HCT116 (cell line): ENCODE measurements at regions not wholly inside any gene's neighbourhood (a gene's known extent, or its start where the extent isn't known, plus 50 kb on each side); places are given as distances from the start of the nearest gene placed in this dataset.

Experiments used
- ATAC-seq: fragments of 200-7000 bp; cut with Tn5 transposase; 2 replicates; pipeline ENCODE4 v1.9.1; 2020; ENCODE audit warnings: mild to moderate bottlenecking, moderate library complexity
- BruUV-seq: library from RNA; stranded (reverse); fragments of 400-500 nt; replicated peaks from 2 replicates; lab custom pipeline; 2021; lab: Mats Ljungman, UMichigan
- CTCF ChIA-PET: fragments of 300-600 bp; sonication (Branson Sonifier 250); formaldehyde crosslinking; loops from one replicate; lab custom pipeline; 2021; ENCODE audit warnings: antibody characterized with exemption; lab: Charles Lee
- POLR2A ChIA-PET: fragments of 300-600, 350-600 bp; sonication (Branson Sonifier 250); formaldehyde crosslinking; loops from one replicate; lab custom pipeline; 2021; ENCODE audit warnings: antibody characterized with exemption; lab: Charles Lee
- RAD21 ChIA-PET, 2 experiments: fragments of 300-600 bp; sonication (Branson Sonifier 250); formaldehyde crosslinking; loops; one replicate each; lab custom pipeline; 2023; ENCODE audit warnings: low total read pairs in 2 of 2; ENCODE audit not compliant: uncharacterized antibody in 2 of 2, unreplicated experiment in 2 of 2, low non-redundant PET in 1 of 2; lab: Charles Lee
- DNase-seq: peaks from one replicate; pipeline ENCODE4 v3.0.0-alpha.2; 2010; ENCODE audit warnings: low read depth, low spot score
- H2AFZ ChIP-seq: fragments of 200-600 bp; shearing (Covaris generic), sonication (generic); 2 replicates; pipeline ENCODE4 v1.6.1; 2017; ENCODE audit warnings: low read depth, mixed run types, mixed read lengths, antibody characterized with exemption, low read length; ENCODE audit not compliant: poor library complexity, severe bottlenecking
- H3K27ac ChIP-seq: 2 replicates; pipeline ENCODE4 v1.5.1; 2012; ENCODE audit warnings: low read depth, low read length
- H3K27me3 ChIP-seq: fragments of 200-600 bp; sonication (generic); 2 replicates; pipeline ENCODE4 v1.6.1; 2016; ENCODE audit warnings: mixed run types, low read length, mixed read lengths; ENCODE audit not compliant: insufficient read depth
- H3K36me3 ChIP-seq, 2 experiments: fragments of 200-500 bp in 1 of 2; fragments of 200-600 bp in 1 of 2; sonication (Bioruptor generic) in 1 of 2; sonication (generic) in 1 of 2; 2 replicates each; pipeline versions ENCODE4 v1.5.1 to v1.6.1; 2014 to 2016; ENCODE audit warnings: low read length in 2 of 2, inconsistent platforms in 1 of 2, mixed read lengths in 1 of 2, mixed run types in 1 of 2; ENCODE audit not compliant: insufficient read depth in 2 of 2, control insufficient read depth in 1 of 2
- H3K4me1 ChIP-seq, 2 experiments: fragments of 200-600 bp in 1 of 2; sonication (generic) in 1 of 2; 2 replicates each; pipeline versions ENCODE4 v1.5.1 to v1.6.1; 2012 to 2017; ENCODE audit warnings: low read length in 2 of 2, inconsistent platforms in 1 of 2, mild to moderate bottlenecking in 1 of 2, mixed read lengths in 1 of 2, mixed run types in 1 of 2, moderate library complexity in 1 of 2; ENCODE audit not compliant: insufficient read depth in 2 of 2, control insufficient read depth in 1 of 2
- H3K4me2 ChIP-seq: fragments of 200-600 bp; sonication (generic); 2 replicates; pipeline ENCODE4 v1.6.1; 2017; ENCODE audit warnings: mixed run types, low read length, mixed read lengths
- H3K4me3 ChIP-seq, 2 experiments: fragments of 200-600 bp in 1 of 2; sonication (generic) in 1 of 2; replicated peaks in 1 of 2; 2 replicates each; pipeline ENCODE4 v1.5.1; 2011 to 2016; ENCODE audit warnings: low read length in 2 of 2, control low read depth in 1 of 2, low read depth in 1 of 2, mild to moderate bottlenecking in 1 of 2, mixed read lengths in 1 of 2, mixed run types in 1 of 2
- H3K79me2 ChIP-seq: fragments of 200-600 bp; sonication (generic); 2 replicates; pipeline ENCODE4 v1.6.1; 2017; ENCODE audit warnings: mild to moderate bottlenecking, mixed run types, low read length, moderate library complexity, mixed read lengths; ENCODE audit not compliant: insufficient read depth
- H3K9ac ChIP-seq: fragments of 200-600 bp; sonication (generic); 2 replicates; pipeline ENCODE4 v1.6.1; 2016; ENCODE audit warnings: low read length, mixed read lengths
- H3K9me2 ChIP-seq: fragments of 200-600 bp; sonication (generic), shearing (Covaris generic); 2 replicates; pipeline ENCODE4 v1.6.1; 2017; ENCODE audit warnings: mixed run types, mild to moderate bottlenecking, moderate library complexity; ENCODE audit not compliant: insufficient read depth
- H3K9me3 ChIP-seq, 2 experiments: fragments of 200-500 bp in 1 of 2; fragments of 200-600 bp in 1 of 2; sonication (Bioruptor generic) in 1 of 2; sonication (generic) in 1 of 2; 2 replicates each; pipeline ENCODE4 v1.6.1; 2014 to 2017; ENCODE audit warnings: low read length in 2 of 2, mixed read lengths in 2 of 2, inconsistent platforms in 1 of 2, low read depth in 1 of 2, mild to moderate bottlenecking in 1 of 2, mixed run types in 1 of 2, moderate library complexity in 1 of 2; ENCODE audit not compliant: control insufficient read depth in 1 of 2, insufficient read depth in 1 of 2
- H4K20me1 ChIP-seq: fragments of 200-600 bp; sonication (generic), shearing (Covaris generic); 2 replicates; pipeline ENCODE4 v1.6.1; 2017; ENCODE audit warnings: mixed run types, mild to moderate bottlenecking, moderate library complexity; ENCODE audit not compliant: insufficient read depth
- CTCF ChIP-seq, 3 experiments: fragments of 200-600 bp in 1 of 3; sonication (generic) in 1 of 3; IDR thresholded peaks in 2 of 3; conservative IDR thresholded peaks in 1 of 3; 2 replicates each; pipeline ENCODE4 v1.5.1; 2012 to 2017; ENCODE audit warnings: low read depth in 2 of 3, low read length in 2 of 3, antibody characterized with exemption in 1 of 3, borderline replicate concordance in 1 of 3, control low read depth in 1 of 3, mild to moderate bottlenecking in 1 of 3, mixed read lengths in 1 of 3, mixed run types in 1 of 3, moderate library complexity in 1 of 3; ENCODE audit not compliant: insufficient read depth in 1 of 3
- EZH2 ChIP-seq: fragments of 200-600 bp; sonication (generic); IDR thresholded peaks from 2 replicates; pipeline ENCODE4 v1.6.1; 2017; ENCODE audit warnings: antibody characterized with exemption, mixed run types
- FOSL1 ChIP-seq: IDR thresholded peaks from 2 replicates; pipeline ENCODE4 v1.6.1; 2012; ENCODE audit warnings: low read depth
- JUND ChIP-seq: IDR thresholded peaks from 2 replicates; pipeline ENCODE4 v1.6.1; 2012
- SP1 ChIP-seq: IDR thresholded peaks from 2 replicates; pipeline ENCODE4 v1.6.1; 2012; ENCODE audit warnings: low read depth
- SRF ChIP-seq: IDR thresholded peaks from 2 replicates; pipeline ENCODE4 v1.6.1; 2012; ENCODE audit warnings: low read depth
- YY1 ChIP-seq: IDR thresholded peaks from 2 replicates; pipeline ENCODE4 v1.6.1; 2011; ENCODE audit warnings: low read length, low read depth, moderate library complexity, mild to moderate bottlenecking; ENCODE audit not compliant: insufficient replicate concordance; ENCODE audit errors: extremely low read depth
- ZBTB33 ChIP-seq: IDR thresholded peaks from 2 replicates; pipeline ENCODE4 v1.6.1; 2011; ENCODE audit warnings: mild to moderate bottlenecking, low read length, moderate library complexity; ENCODE audit not compliant: insufficient replicate concordance; ENCODE audit errors: extremely low read depth
- intact Hi-C: fragments of 100-400 bp; cut with micrococcal nuclease; formaldehyde crosslinking; loops from 2 replicates; pipeline ENCODE4 v1.10.0; 2022

- H3K27ac ChIP-seq, result no peak overlapping the region
- no peaks in the 10 kb centered on the region for H3K4me1 ChIP-seq
- DNase-seq, result no peak
- no peaks in the 10 kb centered on the region for H3K36me3 ChIP-seq
- intact Hi-C loops, result no loop called here
- no peaks in the 10 kb centered on the region for H3K9me3 ChIP-seq
- H3K9me2 ChIP-seq, result no peaks in the 10 kb centered on the region
- RAD21 ChIA-PET, result no interaction called here
- no peak overlapping the region for H3K4me3 ChIP-seq
- no peaks in the 10 kb centered on the region for H3K79me2 ChIP-seq
- no peak overlapping the region for H2AFZ ChIP-seq
- no TSS peak for BruUV-seq
- TF ChIP-seq SP1 (no peak), ZBTB33 (no peak), JUND (no peak), EZH2 (no peak), FOSL1 (no peak)
- H3K9ac ChIP-seq, result no peak overlapping the region
- POLR2A ChIA-PET, result no interaction called here
- CTCF ChIA-PET, result no interaction called here
- no peaks in the 10 kb centered on the region for H4K20me1 ChIP-seq
- ATAC-seq, result no peak
- no peak overlapping the region for H3K4me2 ChIP-seq
- no peaks in the 10 kb centered on the region for H3K27me3 ChIP-seq
These were observed 459.0 kb downstream of the SH2D4B start for GRCh38 chr10:80996615-80997193.

GRCh38 chr10:81000781-81001180, 463.1 kb downstream of the SH2D4B start:
- TF ChIP-seq CTCF (IDR thresholded peaks at IDR 0.05 in 2 of 3, conservative IDR thresholded peaks at IDR 0.05 in 1 of 3; ENCODE audit: borderline replicate concordance in 1 of 3, insufficient read depth in 1 of 3, low read depth in 2 of 3, low read length in 2 of 3), result no peak
- TF ChIP-seq YY1, result no peak
- no peak for TF ChIP-seq SRF
- Histone ChIP-seq H3K9ac (no peak overlapping the region), H3K4me3 (no peak overlapping the region), H3K9me2 (no peaks in the 10 kb centered on the region), H3K4me2 (no peak overlapping the region), H3K79me2 (no peaks in the 10 kb centered on the region), H3K27ac (no peak overlapping the region), H3K36me3 (no peaks in the 10 kb centered on the region), H3K4me1 (no peaks in the 10 kb centered on the region), H3K27me3 (no peaks in the 10 kb centered on the region), H2AFZ (no peak overlapping the region), H3K9me3 (no peaks in the 10 kb centered on the region), H4K20me1 (no peaks in the 10 kb centered on the region)
- ChIA-PET RAD21 (no interaction called here), POLR2A (no interaction called here), CTCF (no interaction called here)
- BruUV-seq, result no TSS peak
- no peak for ATAC-seq
- intact Hi-C loops, result no loop called here
- DNase-seq, result no peak
